ENCODE measurements at regions not wholly inside any gene's neighbourhood (a gene's known extent, or its start where the extent isn't known, plus 50 kb on each side); places are given as distances from the start of the nearest gene placed in this dataset.

DNA sequence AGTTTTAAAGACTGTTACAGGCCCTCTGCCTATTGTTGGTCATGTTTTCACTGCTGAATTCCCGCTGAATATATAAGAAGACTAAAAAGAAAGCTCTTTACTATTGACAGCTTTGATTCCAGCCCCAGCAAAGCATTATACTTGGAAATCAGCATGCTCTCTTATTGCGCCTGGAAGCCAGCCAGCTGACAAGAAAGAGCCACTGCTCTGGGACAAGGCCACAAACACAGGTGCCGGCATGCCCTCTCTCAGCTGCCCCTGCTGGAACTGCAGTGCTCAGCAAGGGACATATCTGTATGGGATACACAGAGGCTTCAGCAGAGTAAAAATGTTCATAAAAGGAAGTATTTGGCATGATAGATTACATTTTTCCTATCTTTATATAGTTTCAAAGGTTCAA lies 523.9 kb downstream of the ADRA2A start:
- Histone ChIP-seq H3K4me1 (replicated peaks in 1 of 4; ENCODE audit: control insufficient read depth in 3 of 4, insufficient read depth in 4 of 4, low read length in 3 of 4) (peaks cover 0 to 3% (median 0%) of the 10 kb centered on the region in 4 experiments; a peak in 1 of 7 replicates), H3K14ac (ENCODE audit: insufficient read length) (no peak overlapping the region), H2BK15ac (ENCODE audit: low read length) (no peak overlapping the region), H4K5ac (ENCODE audit: insufficient read length, low read depth, low read length) (no peak overlapping the region), H3K23ac (ENCODE audit: insufficient read length) (no peak overlapping the region), H3K9ac (replicated peaks in 1 of 4; ENCODE audit: extremely low read depth in 1 of 4, low read depth in 3 of 4, low read length in 3 of 4) (no peak overlapping the region), H3K4ac (replicated peaks; ENCODE audit: insufficient read length, low read depth, low read length) (no peak overlapping the region), H3K56ac (replicated peaks; ENCODE audit: insufficient read length, low read depth, low read length) (no peak overlapping the region), H3K4me3 (ENCODE audit: extremely low read depth in 1 of 4, insufficient read depth in 2 of 4, low read depth in 3 of 4, low read length in 4 of 4) (no peak overlapping the region), H2AFZ (ENCODE audit: low read length) (no peak overlapping the region), H2BK5ac (ENCODE audit: low read depth, low read length) (no peak overlapping the region), H4K91ac (replicated peaks; ENCODE audit: insufficient read length, low read length) (no peak overlapping the region), H2BK12ac (ENCODE audit: low read depth, low read length) (no peak overlapping the region), H3K4me2 (ENCODE audit: insufficient read depth in 1 of 2, low read depth in 2 of 2, low read length in 2 of 2) (no peak overlapping the region), H4K8ac (ENCODE audit: extremely low read depth, insufficient read depth, low read length) (no peak overlapping the region), H3K9me3 (ENCODE audit: insufficient read depth in 2 of 2, low read depth in 1 of 2, low read length in 1 of 2) (no peaks in the 10 kb centered on the region), H3K18ac (ENCODE audit: extremely low read depth, low read length) (no peak overlapping the region), H3K79me2 (ENCODE audit: control insufficient read depth in 1 of 2, insufficient read depth in 2 of 2, low read length in 2 of 2) (no peaks in the 10 kb centered on the region), H2AK5ac (ENCODE audit: low read depth, low read length) (no peak overlapping the region), H3K36me3 (ENCODE audit: control insufficient read depth in 2 of 4, insufficient read depth in 4 of 4, low read length in 3 of 4) (no peaks in the 10 kb centered on the region), H2BK20ac (ENCODE audit: low read length) (no peak overlapping the region), H2BK120ac (replicated peaks; ENCODE audit: low read depth, low read length) (no peak overlapping the region), H3K79me1 (ENCODE audit: low read depth, low read length) (no peaks in the 10 kb centered on the region), H4K20me1 (replicated peaks in 1 of 2; ENCODE audit: control insufficient read depth in 1 of 2, insufficient read depth in 2 of 2, low read length in 2 of 2) (no peaks in the 10 kb centered on the region), H3K23me2 (ENCODE audit: low read depth, low read length) (no peaks in the 10 kb centered on the region), H3K27me3 (replicated peaks in 1 of 4; ENCODE audit: control insufficient read depth in 3 of 4, extremely low read depth in 1 of 4, insufficient read depth in 3 of 4, low read length in 3 of 4) (no peaks in the 10 kb centered on the region), H3K27ac (ENCODE audit: low read depth, low read length) (no peak overlapping the region)
- FAIRE-seq (no peak), DNase-seq (ENCODE audit: low read depth in 1 of 2, low spot score in 2 of 2) (no peak)
- WGBS, 2 experiments (ENCODE audit: extremely low coverage in 1 of 2, insufficient coverage in 1 of 2, insufficient read length in 1 of 2, insufficient replicate concordance in 2 of 2, low coverage in 1 of 2, low lambda C conversion rate in 2 of 2, missing lambda C conversion rate in 1 of 2), result 62% methylated on average over 3 of the region's 3 CpGs; no CpG with 5 or more reads in 1 of the 2 experiments
- POLR2A ChIA-PET (ENCODE audit: partially characterized antibody), result no interaction called here
- CTCF ChIA-PET (ENCODE audit: partially characterized antibody), result interaction anchor here (1.1 to 3.5 kb wide), 2 partner anchors 18 to 524 kb away, joined by 4 to 16 read pairs; no protein-coding TSS in a partner anchor
- peak in 1 of 2 experiments; percentile 31; a peak in 1 of 4 replicates for TF ChIP-seq RAD21 (IDR thresholded peaks at IDR 0.05 in 1 of 2, conservative IDR thresholded peaks at IDR 0.05 in 1 of 2; ENCODE audit: low read depth in 2 of 2, low read length in 2 of 2)
- TF ChIP-seq TAF1 (IDR thresholded peaks at IDR 0.05; ENCODE audit: low read depth, low read length), result no peak
- no peak for TF ChIP-seq JUND (IDR thresholded peaks at IDR 0.05; ENCODE audit: low read length)

Measured in H1 (cell line).